ENCODE measurements at regions not wholly inside any gene's neighbourhood (a gene's known extent, or its start where the extent isn't known, plus 50 kb on each side); places are given as distances from the start of the nearest gene placed in this dataset.

GRCh38 chr6:145199961-145200360, 535.4 kb downstream of the EPM2A start:
- no peak for TF ChIP-seq CTCF (IDR thresholded peaks at IDR 0.05)
- no peak for TF ChIP-seq POLR2A (IDR thresholded peaks at IDR 0.05)
